HepG2 (cell line): ENCODE measurements at regions not wholly inside any gene's neighbourhood (a gene's known extent, or its start where the extent isn't known, plus 50 kb on each side); places are given as distances from the start of the nearest gene placed in this dataset.

ENCODE experiments used
- ATAC-seq: fragments of 200-7000 bp; cut with Tn5 transposase; 3 replicates; pipeline ENCODE4 v1.9.1; 2020; ENCODE audit warnings: mild to moderate bottlenecking, moderate library complexity
- BruUV-seq: library from RNA; stranded (reverse); fragments of 400-500 nt; replicated peaks from 2 replicates; lab custom pipeline; 2021; lab: Mats Ljungman, UMichigan
- CTCF ChIA-PET: fragments of 300-600 bp; formaldehyde crosslinking; extraction: SDS; loops from one replicate; lab custom pipeline; 2021; ENCODE audit warnings: low total read pairs, inconsistent platforms, low intra/inter-chr PET ratio; lab: Yijun Ruan, JAX
- POLR2A ChIA-PET: fragments of 350-600 bp; sonication (Branson Sonifier 250); formaldehyde crosslinking; loops from one replicate; lab custom pipeline; 2020; ENCODE audit warnings: antibody characterized with exemption, inconsistent platforms; lab: Yijun Ruan, JAX
- DNase-seq: peaks from one replicate; pipeline ENCODE4 v3.0.0-alpha.2; 2015; ENCODE audit warnings: low spot score
- FAIRE-seq: peaks from 3 replicates; lab custom pipeline; 2011; peaks lifted over from hg19 to GRCh38; lab: Jason Lieb, UNC
- H2AFZ ChIP-seq: one replicate; pipeline ENCODE4 v1.6.1; 2011; ENCODE audit warnings: low read length, inconsistent platforms
- H3K27ac ChIP-seq: fragments of 300-600 bp; 3 replicates; pipeline ENCODE4 v1.8.0; 2011; ENCODE audit warnings: mixed run types, mild to moderate bottlenecking, mixed read lengths, low read length, inconsistent platforms; ENCODE audit not compliant: insufficient read depth; ENCODE audit errors: extremely low read length
- H3K27me3 ChIP-seq, 2 experiments: fragments of 200-600 bp in 1 of 2; 2 replicates in 1 of 2; 3 replicates in 1 of 2; pipeline versions ENCODE4 v1.6.0 to v1.8.0; 2011; ENCODE audit warnings: low read length in 2 of 2, mild to moderate bottlenecking in 2 of 2, moderate library complexity in 2 of 2, inconsistent platforms in 1 of 2; ENCODE audit not compliant: insufficient read depth in 2 of 2, control insufficient read depth in 1 of 2
- H3K36me3 ChIP-seq, 2 experiments: fragments of 200-600 bp in 1 of 2; replicated peaks in 1 of 2; 2 replicates in 1 of 2; 3 replicates in 1 of 2; pipeline versions ENCODE4 v1.5.1 to v1.8.0; 2011; ENCODE audit warnings: low read length in 2 of 2, inconsistent platforms in 1 of 2; ENCODE audit not compliant: insufficient read depth in 2 of 2, control insufficient read depth in 1 of 2
- H3K4me1 ChIP-seq: 2 replicates; pipeline ENCODE4 v1.5.1; 2012; ENCODE audit warnings: low read length, inconsistent platforms; ENCODE audit not compliant: insufficient read depth
- H3K4me2 ChIP-seq: 2 replicates; pipeline ENCODE4 v1.6.0; 2011; ENCODE audit warnings: low read depth, low read length, inconsistent platforms
- H3K4me3 ChIP-seq, 3 experiments: fragments of 200-600 bp in 1 of 3; sonication (generic), shearing (Covaris generic) in 1 of 3; replicated peaks in 1 of 3; 2 replicates each; pipeline ENCODE4 v1.5.1; 2011 to 2016; ENCODE audit warnings: low read length in 3 of 3, inconsistent platforms in 2 of 3, low read depth in 2 of 3, mild to moderate bottlenecking in 2 of 3, control low read depth in 1 of 3, mixed read lengths in 1 of 3; ENCODE audit not compliant: insufficient read depth in 1 of 3
- H3K79me2 ChIP-seq: one replicate; pipeline ENCODE4 v1.6.1; 2011; ENCODE audit warnings: low read length, inconsistent platforms; ENCODE audit not compliant: insufficient read depth
- H3K9ac ChIP-seq: 2 replicates; pipeline ENCODE4 v1.6.0; 2011; ENCODE audit warnings: mild to moderate bottlenecking, low read depth, low read length, inconsistent platforms; ENCODE audit not compliant: insufficient read depth
- H3K9me3 ChIP-seq: 2 replicates; pipeline ENCODE4 v1.5.1; 2012; ENCODE audit warnings: mild to moderate bottlenecking, low read length
- H4K20me1 ChIP-seq: 2 replicates; pipeline ENCODE4 v1.6.0; 2011; ENCODE audit warnings: inconsistent platforms, mild to moderate bottlenecking, low read length, moderate library complexity; ENCODE audit not compliant: insufficient read depth
- ATF3 ChIP-seq: sonication (generic); formaldehyde crosslinking; IDR thresholded peaks from 2 replicates; pipeline ENCODE4 v1.4.0; 2020; ENCODE audit warnings: missing genetic modification reagents
- HBP1 ChIP-seq: IDR thresholded peaks from 2 replicates; pipeline ENCODE4 v1.6.1; 2016; ENCODE audit warnings: low read depth, control low read depth
- IKZF4 ChIP-seq: sonication (generic); formaldehyde crosslinking; IDR thresholded peaks from 2 replicates; pipeline ENCODE4 v1.5.1; 2020; ENCODE audit warnings: borderline replicate concordance, mild to moderate bottlenecking, low read depth, missing genetic modification reagents; ENCODE audit errors: not compliant biosample characterization
- MTA1 ChIP-seq: sonication (generic); formaldehyde crosslinking; IDR thresholded peaks from 2 replicates; pipeline ENCODE4 v1.4.0; 2020; ENCODE audit warnings: missing genetic modification reagents, mild to moderate bottlenecking, borderline replicate concordance
- MXI1 ChIP-seq: IDR thresholded peaks from 3 replicates; pipeline ENCODE4 v1.6.1; 2012; ENCODE audit warnings: low read depth, low read length, inconsistent platforms, borderline replicate concordance
- REL ChIP-seq: sonication (generic); formaldehyde crosslinking; conservative IDR thresholded peaks from 2 replicates; pipeline ENCODE4 v1.8.0; 2022; ENCODE audit warnings: mild to moderate bottlenecking, missing genetic modification reagents, moderate library complexity
- TBX2 ChIP-seq: sonication (generic); formaldehyde crosslinking; IDR thresholded peaks from 2 replicates; pipeline ENCODE4 v1.5.0; 2020; ENCODE audit warnings: missing genetic modification reagents, mild to moderate bottlenecking, borderline replicate concordance
- ZBTB33 ChIP-seq: sonication (generic); formaldehyde crosslinking; IDR thresholded peaks from 2 replicates; pipeline ENCODE4 v1.4.0; 2020; ENCODE audit warnings: missing genetic modification reagents
- ZNF296 ChIP-seq: sonication (generic); formaldehyde crosslinking; conservative IDR thresholded peaks from 2 replicates; pipeline ENCODE4 v1.5.0; 2020; ENCODE audit warnings: mild to moderate bottlenecking, missing genetic modification reagents
- ZNF572 ChIP-seq: sonication (generic); formaldehyde crosslinking; IDR thresholded peaks from 2 replicates; pipeline ENCODE4 v1.5.1; 2020; ENCODE audit warnings: mild to moderate bottlenecking, missing genetic modification reagents
- WGBS: methylation state at CpG from one replicate; pipeline ENCODE4 v1.1.6; 2017; ENCODE audit warnings: low lambda C conversion rate; 5-methylcytosine and 5-hydroxymethylcytosine counted together
- in situ Hi-C: cut with HindIII; loops from 2 replicates; pipeline ENCODE4 v1.10.0; 2017; ENCODE audit warnings: low pct_unique_long_range_greater_than_20kb; ENCODE audit not compliant: extremely low pct_ligation_motif_present
- intact Hi-C: fragments of 100-400 bp; cut with micrococcal nuclease; formaldehyde crosslinking; loops from one replicate; pipeline ENCODE4 v1.10.0; 2022; ENCODE audit not compliant: unreplicated experiment
- TF ChIP-seq, protein P1 (sequence below): sonication (generic); formaldehyde crosslinking; IDR thresholded peaks from 2 replicates; pipeline ENCODE4 v1.4.0; 2020; ENCODE audit warnings: missing genetic modification reagents
- TF ChIP-seq, protein P2 (sequence below): sonication (generic); formaldehyde crosslinking; IDR thresholded peaks from 2 replicates; pipeline ENCODE4 v1.4.0; 2020; ENCODE audit warnings: missing genetic modification reagents

GRCh38 chr12:93977081-93977480 is 171.3 kb upstream of the PLXNC1 start:
- no peaks in the 10 kb centered on the region for H3K4me1 ChIP-seq
- no TSS peak for BruUV-seq
- ChIA-PET POLR2A (no interaction called here), CTCF (no interaction called here)
- peaks cover 0 to 15% of the 10 kb centered on the region in 2 experiments; a peak in 2 of 5 replicates for H3K27me3 ChIP-seq
- no peaks in the 10 kb centered on the region for H4K20me1 ChIP-seq
- H3K79me2 ChIP-seq, result no peaks in the 10 kb centered on the region
- intact Hi-C loops, result no loop called here
- no peak overlapping the region for H3K4me3 ChIP-seq
- DNase-seq (no peak), ATAC-seq (no peak), FAIRE-seq (no peak)
- H2AFZ ChIP-seq, result no peak overlapping the region
- no peaks in the 10 kb centered on the region for H3K36me3 ChIP-seq
- no peaks in the 10 kb centered on the region for H3K9me3 ChIP-seq
- TF ChIP-seq ZNF572 (no peak), IKZF4 (CRISPR knock-in tag) (no peak), ZNF296 (CRISPR knock-in tag) (no peak), MXI1 (no peak), TBX2 (no peak), REL (CRISPR knock-in tag) (no peak), HBP1 (no peak), ATF3 (CRISPR knock-in tag) (no peak), MTA1 (CRISPR knock-in tag) (no peak), ZBTB33 (CRISPR knock-in tag) (no peak)
- TF ChIP-seq, protein P1, sequence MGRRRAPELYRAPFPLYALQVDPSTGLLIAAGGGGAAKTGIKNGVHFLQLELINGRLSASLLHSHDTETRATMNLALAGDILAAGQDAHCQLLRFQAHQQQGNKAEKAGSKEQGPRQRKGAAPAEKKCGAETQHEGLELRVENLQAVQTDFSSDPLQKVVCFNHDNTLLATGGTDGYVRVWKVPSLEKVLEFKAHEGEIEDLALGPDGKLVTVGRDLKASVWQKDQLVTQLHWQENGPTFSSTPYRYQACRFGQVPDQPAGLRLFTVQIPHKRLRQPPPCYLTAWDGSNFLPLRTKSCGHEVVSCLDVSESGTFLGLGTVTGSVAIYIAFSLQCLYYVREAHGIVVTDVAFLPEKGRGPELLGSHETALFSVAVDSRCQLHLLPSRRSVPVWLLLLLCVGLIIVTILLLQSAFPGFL (CRISPR knock-in tag), result no peak
- TF ChIP-seq, protein P2, sequence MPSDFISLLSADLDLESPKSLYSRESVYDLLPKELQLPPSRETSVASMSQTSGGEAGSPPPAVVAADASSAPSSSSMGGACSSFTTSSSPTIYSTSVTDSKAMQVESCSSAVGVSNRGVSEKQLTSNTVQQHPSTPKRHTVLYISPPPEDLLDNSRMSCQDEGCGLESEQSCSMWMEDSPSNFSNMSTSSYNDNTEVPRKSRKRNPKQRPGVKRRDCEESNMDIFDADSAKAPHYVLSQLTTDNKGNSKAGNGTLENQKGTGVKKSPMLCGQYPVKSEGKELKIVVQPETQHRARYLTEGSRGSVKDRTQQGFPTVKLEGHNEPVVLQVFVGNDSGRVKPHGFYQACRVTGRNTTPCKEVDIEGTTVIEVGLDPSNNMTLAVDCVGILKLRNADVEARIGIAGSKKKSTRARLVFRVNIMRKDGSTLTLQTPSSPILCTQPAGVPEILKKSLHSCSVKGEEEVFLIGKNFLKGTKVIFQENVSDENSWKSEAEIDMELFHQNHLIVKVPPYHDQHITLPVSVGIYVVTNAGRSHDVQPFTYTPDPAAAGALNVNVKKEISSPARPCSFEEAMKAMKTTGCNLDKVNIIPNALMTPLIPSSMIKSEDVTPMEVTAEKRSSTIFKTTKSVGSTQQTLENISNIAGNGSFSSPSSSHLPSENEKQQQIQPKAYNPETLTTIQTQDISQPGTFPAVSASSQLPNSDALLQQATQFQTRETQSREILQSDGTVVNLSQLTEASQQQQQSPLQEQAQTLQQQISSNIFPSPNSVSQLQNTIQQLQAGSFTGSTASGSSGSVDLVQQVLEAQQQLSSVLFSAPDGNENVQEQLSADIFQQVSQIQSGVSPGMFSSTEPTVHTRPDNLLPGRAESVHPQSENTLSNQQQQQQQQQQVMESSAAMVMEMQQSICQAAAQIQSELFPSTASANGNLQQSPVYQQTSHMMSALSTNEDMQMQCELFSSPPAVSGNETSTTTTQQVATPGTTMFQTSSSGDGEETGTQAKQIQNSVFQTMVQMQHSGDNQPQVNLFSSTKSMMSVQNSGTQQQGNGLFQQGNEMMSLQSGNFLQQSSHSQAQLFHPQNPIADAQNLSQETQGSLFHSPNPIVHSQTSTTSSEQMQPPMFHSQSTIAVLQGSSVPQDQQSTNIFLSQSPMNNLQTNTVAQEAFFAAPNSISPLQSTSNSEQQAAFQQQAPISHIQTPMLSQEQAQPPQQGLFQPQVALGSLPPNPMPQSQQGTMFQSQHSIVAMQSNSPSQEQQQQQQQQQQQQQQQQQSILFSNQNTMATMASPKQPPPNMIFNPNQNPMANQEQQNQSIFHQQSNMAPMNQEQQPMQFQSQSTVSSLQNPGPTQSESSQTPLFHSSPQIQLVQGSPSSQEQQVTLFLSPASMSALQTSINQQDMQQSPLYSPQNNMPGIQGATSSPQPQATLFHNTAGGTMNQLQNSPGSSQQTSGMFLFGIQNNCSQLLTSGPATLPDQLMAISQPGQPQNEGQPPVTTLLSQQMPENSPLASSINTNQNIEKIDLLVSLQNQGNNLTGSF (CRISPR knock-in tag), result no peak
- in situ Hi-C loops, result no loop called here
- no peak overlapping the region for H3K9ac ChIP-seq
- no peak overlapping the region for H3K4me2 ChIP-seq
- no peak overlapping the region for H3K27ac ChIP-seq
- 12% methylated on average over 3 of the region's 3 CpGs for WGBS
